ENCODE measurements at regions not wholly inside any gene's neighbourhood (a gene's known extent, or its start where the extent isn't known, plus 50 kb on each side); places are given as distances from the start of the nearest gene placed in this dataset.

DNA sequence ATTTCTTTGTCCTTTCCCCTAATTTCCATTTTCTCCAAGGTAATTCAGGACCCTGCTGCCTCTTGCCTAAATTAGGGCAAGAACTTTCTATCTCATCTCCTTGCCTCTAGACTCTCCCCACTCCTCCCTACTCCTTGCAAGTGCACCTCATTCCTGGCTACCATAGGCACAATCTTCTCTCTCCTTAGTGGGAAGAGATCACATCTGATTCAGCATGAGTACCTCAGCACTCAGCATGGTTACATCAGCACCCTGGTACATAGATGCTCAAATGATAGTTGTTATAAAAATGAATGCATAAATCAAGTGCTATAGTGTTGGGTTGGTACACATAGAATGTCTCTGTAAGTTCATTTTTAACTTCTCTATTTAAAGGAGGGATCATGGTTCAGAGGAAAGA, 313.4 kb upstream of the RASGRP1 start:
- Histone ChIP-seq H3K4me1 (ENCODE audit: insufficient read depth, low read length) (peaks cover 22% of the 10 kb centered on the region), H3K4me2 (ENCODE audit: insufficient read depth, low read length) (no peak overlapping the region), H3K79me2 (ENCODE audit: insufficient read depth, low read length) (no peaks in the 10 kb centered on the region), H3K36me3 (ENCODE audit: insufficient read depth, low read length) (no peaks in the 10 kb centered on the region), H4K20me1 (ENCODE audit: insufficient read depth, low read length) (no peaks in the 10 kb centered on the region), H3K27ac (ENCODE audit: low read depth, low read length) (no peak overlapping the region), H3K9me3 (ENCODE audit: low read depth, low read length) (no peaks in the 10 kb centered on the region), H2AFZ (ENCODE audit: low read length) (no peak overlapping the region), H3K27me3 (ENCODE audit: insufficient read depth, low read length) (no peaks in the 10 kb centered on the region), H3K4me3 (ENCODE audit: insufficient read depth, low read length) (no peak overlapping the region)
- TF ChIP-seq, protein P1, sequence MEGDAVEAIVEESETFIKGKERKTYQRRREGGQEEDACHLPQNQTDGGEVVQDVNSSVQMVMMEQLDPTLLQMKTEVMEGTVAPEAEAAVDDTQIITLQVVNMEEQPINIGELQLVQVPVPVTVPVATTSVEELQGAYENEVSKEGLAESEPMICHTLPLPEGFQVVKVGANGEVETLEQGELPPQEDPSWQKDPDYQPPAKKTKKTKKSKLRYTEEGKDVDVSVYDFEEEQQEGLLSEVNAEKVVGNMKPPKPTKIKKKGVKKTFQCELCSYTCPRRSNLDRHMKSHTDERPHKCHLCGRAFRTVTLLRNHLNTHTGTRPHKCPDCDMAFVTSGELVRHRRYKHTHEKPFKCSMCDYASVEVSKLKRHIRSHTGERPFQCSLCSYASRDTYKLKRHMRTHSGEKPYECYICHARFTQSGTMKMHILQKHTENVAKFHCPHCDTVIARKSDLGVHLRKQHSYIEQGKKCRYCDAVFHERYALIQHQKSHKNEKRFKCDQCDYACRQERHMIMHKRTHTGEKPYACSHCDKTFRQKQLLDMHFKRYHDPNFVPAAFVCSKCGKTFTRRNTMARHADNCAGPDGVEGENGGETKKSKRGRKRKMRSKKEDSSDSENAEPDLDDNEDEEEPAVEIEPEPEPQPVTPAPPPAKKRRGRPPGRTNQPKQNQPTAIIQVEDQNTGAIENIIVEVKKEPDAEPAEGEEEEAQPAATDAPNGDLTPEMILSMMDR (IDR thresholded peaks at IDR 0.05; ENCODE audit: extremely low read depth, low read depth, low read length) = no peak
- DNase-seq (ENCODE audit: insufficient read length, low spot score, missing footprints) = no peak

DNA sequence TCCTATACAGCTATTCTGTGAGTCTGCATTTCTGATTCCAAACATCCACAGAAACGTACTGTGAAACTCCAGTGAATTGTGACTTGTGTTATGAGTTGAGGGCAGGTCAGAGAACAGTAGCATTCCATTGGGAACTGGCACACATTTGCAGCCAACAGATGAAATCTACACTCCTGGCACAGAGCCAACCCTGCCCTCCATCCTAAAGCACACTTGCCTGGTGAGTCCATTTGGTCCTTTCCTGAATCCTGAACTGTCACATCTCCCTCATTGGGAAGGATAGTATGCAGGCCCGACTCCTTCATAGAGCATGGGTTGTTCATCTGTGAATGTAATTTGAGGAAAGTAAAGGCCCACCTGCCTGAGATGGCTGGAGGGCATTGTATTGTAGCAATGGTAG, 314.3 kb upstream of the RASGRP1 start:
- Histone ChIP-seq H3K36me3 (ENCODE audit: insufficient read depth, low read length) (no peaks in the 10 kb centered on the region), H3K9me3 (ENCODE audit: low read depth, low read length) (no peaks in the 10 kb centered on the region), H3K79me2 (ENCODE audit: insufficient read depth, low read length) (no peaks in the 10 kb centered on the region), H3K27ac (ENCODE audit: low read depth, low read length) (peak overlapping the region; percentile 81), H3K4me1 (ENCODE audit: insufficient read depth, low read length) (peaks cover 25% of the 10 kb centered on the region), H4K20me1 (ENCODE audit: insufficient read depth, low read length) (no peaks in the 10 kb centered on the region), H2AFZ (ENCODE audit: low read length) (no peak overlapping the region), H3K4me3 (ENCODE audit: insufficient read depth, low read length) (no peak overlapping the region), H3K27me3 (ENCODE audit: insufficient read depth, low read length) (no peaks in the 10 kb centered on the region), H3K4me2 (ENCODE audit: insufficient read depth, low read length) (no peak overlapping the region)
- DNase-seq (ENCODE audit: insufficient read length, low spot score, missing footprints) = no peak
- TF ChIP-seq, protein P1 (IDR thresholded peaks at IDR 0.05; ENCODE audit: extremely low read depth, low read depth, low read length) = no peak

DNA sequence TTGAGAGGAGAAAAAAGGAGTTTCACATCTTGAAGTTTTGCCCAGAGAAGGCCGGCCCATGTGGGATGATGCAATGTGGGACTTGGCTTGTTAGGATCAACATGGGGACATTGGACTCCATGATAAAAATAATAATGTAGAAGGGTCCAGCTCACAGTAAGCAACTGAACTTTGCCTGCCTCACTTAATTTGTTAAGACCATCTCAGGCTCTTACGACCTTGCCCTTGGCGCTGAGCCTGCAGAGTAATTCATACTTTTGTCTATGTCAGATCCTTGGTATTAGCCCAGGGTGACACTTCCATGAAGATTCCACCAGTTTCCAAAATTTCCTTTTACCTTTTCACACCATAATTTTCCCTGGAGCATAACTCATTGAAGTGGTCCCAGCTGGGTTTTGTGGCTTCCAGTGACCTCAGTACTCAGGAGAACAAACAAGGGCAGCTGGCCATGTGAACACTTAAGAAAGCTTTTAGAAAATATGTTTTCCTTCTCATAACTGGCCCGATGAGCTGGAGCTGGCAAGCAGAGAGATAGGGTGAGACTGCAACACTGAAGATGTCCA, 315.4 kb upstream of the RASGRP1 start:
- no peaks in the 10 kb centered on the region for H3K9me3 ChIP-seq (ENCODE audit: low read depth, low read length)
- H2AFZ ChIP-seq (ENCODE audit: low read length) = no peak overlapping the region
- peak overlapping the region; percentile 2 for H3K4me2 ChIP-seq (ENCODE audit: insufficient read depth, low read length)

DNA sequence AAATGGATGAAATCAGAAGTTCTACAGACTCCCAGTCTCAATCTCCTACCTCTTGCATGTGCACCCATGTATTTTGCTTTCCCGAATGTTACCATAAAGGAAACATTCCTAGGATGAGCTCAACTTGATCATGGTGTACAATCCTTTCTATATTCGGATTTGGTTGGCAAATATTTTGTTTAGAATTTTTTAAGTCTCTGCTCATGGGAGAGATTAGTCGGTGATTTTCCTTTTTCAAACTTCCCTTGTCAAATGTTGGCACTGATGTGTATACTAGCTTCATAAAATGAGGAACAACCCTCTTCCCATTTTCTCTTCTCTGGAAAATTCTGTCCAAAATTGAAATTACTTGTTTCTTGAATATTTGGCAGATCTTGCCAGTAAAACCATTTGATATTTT, 317.6 kb upstream of the RASGRP1 start:
- TF ChIP-seq, protein P1 (IDR thresholded peaks at IDR 0.05; ENCODE audit: extremely low read depth, low read depth, low read length) = no peak
- Histone ChIP-seq H3K4me1 (ENCODE audit: insufficient read depth, low read length) (peaks cover 57% of the 10 kb centered on the region), H3K4me3 (ENCODE audit: insufficient read depth, low read length) (no peak overlapping the region), H3K9me3 (ENCODE audit: low read depth, low read length) (no peaks in the 10 kb centered on the region), H3K79me2 (ENCODE audit: insufficient read depth, low read length) (no peaks in the 10 kb centered on the region), H4K20me1 (ENCODE audit: insufficient read depth, low read length) (no peaks in the 10 kb centered on the region), H3K4me2 (ENCODE audit: insufficient read depth, low read length) (no peak overlapping the region), H3K27ac (ENCODE audit: low read depth, low read length) (peak overlapping the region; percentile 32), H2AFZ (ENCODE audit: low read length) (no peak overlapping the region), H3K27me3 (ENCODE audit: insufficient read depth, low read length) (no peaks in the 10 kb centered on the region), H3K36me3 (ENCODE audit: insufficient read depth, low read length) (no peaks in the 10 kb centered on the region)
- DNase-seq (ENCODE audit: insufficient read length, low spot score, missing footprints) = no peak

More for the DNA sequence above, 315.4 kb upstream of the RASGRP1 start:
- H3K79me2 ChIP-seq (ENCODE audit: insufficient read depth, low read length) = no peaks in the 10 kb centered on the region
- no peaks in the 10 kb centered on the region for H3K27me3 ChIP-seq (ENCODE audit: insufficient read depth, low read length)
- H3K27ac ChIP-seq (ENCODE audit: low read depth, low read length) = peak overlapping the region; percentile 81
- no peaks in the 10 kb centered on the region for H3K36me3 ChIP-seq (ENCODE audit: insufficient read depth, low read length)
- H3K4me1 ChIP-seq (ENCODE audit: insufficient read depth, low read length) = peaks cover 35% of the 10 kb centered on the region
- H4K20me1 ChIP-seq (ENCODE audit: insufficient read depth, low read length) = no peaks in the 10 kb centered on the region
- no peak overlapping the region for H3K4me3 ChIP-seq (ENCODE audit: insufficient read depth, low read length)
- DNase-seq (ENCODE audit: insufficient read length, low spot score, missing footprints) = peak; percentile 73
- TF ChIP-seq, protein P1 (IDR thresholded peaks at IDR 0.05; ENCODE audit: extremely low read depth, low read depth, low read length) = no peak

Measured in osteoblast (primary cell).